ENCODE measurements at regions not wholly inside any gene's neighbourhood (a gene's known extent, or its start where the extent isn't known, plus 50 kb on each side); places are given as distances from the start of the nearest gene placed in this dataset.
"Not testable (repeated sequence)": the region's sequence is repeated elsewhere in the genome, so short reads cannot be mapped to it uniquely, and the experiment has no call there.

DNA sequence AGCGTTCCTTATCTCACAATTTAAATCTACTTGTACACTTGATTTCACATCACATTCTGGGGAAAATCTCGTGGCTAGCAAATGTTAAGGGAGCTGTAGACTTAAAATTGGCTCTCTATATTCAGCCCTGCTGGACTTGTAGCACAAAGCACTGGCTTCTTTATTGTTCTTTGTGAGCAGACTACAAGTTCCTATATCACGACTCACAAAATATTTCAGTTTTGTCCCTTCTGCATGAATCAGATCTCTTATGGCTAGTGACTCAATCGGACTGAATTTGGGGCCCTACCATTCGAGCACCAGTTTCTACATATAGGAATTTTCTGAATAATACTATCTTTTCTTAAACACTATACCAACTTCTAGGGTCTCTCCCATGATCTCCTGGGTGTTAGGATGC lies 390.1 kb downstream of the ADAM29 start:
- no peak for DNase-seq
- no peaks in the 10 kb centered on the region for H3K4me1 ChIP-seq (ENCODE audit: control insufficient read depth, insufficient read depth, low read length)
- H3K27ac ChIP-seq (ENCODE audit: low read length), result no peak overlapping the region
- H3K9me3 ChIP-seq (replicated peaks; ENCODE audit: control insufficient read depth, low read depth, low read length), result no peaks in the 10 kb centered on the region
- WGBS (ENCODE audit: insufficient coverage), result 80% methylated on average over 1 of the region's 5 CpGs
- H3K36me3 ChIP-seq (ENCODE audit: control insufficient read depth, insufficient read depth, low read length), result no peaks in the 10 kb centered on the region
- no peak overlapping the region for H3K4me3 ChIP-seq (ENCODE audit: low read length)
- no peaks in the 10 kb centered on the region for H3K27me3 ChIP-seq (ENCODE audit: control insufficient read depth, insufficient read depth, low read length)

DNA sequence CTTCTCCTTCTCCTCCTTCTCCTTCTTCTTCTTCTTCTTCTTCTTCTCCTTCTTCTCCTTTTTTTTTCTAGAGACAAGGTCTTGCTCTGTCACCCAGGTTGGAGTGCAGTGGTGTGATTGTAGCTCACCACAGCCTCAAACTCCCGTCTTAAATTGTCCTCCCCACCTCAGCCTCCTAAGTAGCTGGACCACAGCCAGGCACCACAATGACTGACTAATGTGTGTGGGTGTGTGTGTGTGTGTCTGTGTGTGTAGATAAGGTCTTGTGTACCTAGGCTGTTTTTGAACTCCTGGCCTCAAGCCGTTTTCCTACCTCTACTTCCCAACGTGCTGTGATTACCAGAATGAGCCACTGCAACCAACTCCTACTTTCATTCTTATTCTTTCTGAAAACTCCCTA lies 390.9 kb downstream of the ADAM29 start:
- H3K27me3 ChIP-seq (ENCODE audit: control insufficient read depth, insufficient read depth, low read length), result no peaks in the 10 kb centered on the region
- no peak overlapping the region for H3K27ac ChIP-seq (ENCODE audit: low read length)
- no peaks in the 10 kb centered on the region for H3K36me3 ChIP-seq (ENCODE audit: control insufficient read depth, insufficient read depth, low read length)
- DNase-seq, result no peak
- WGBS (ENCODE audit: insufficient coverage), result no CpG with 5 or more reads among the region's 3 CpGs
- no peaks in the 10 kb centered on the region for H3K9me3 ChIP-seq (replicated peaks; ENCODE audit: control insufficient read depth, low read depth, low read length)
- no peak overlapping the region for H3K4me3 ChIP-seq (ENCODE audit: low read length)
- H3K4me1 ChIP-seq (ENCODE audit: control insufficient read depth, insufficient read depth, low read length), result no peaks in the 10 kb centered on the region

DNA sequence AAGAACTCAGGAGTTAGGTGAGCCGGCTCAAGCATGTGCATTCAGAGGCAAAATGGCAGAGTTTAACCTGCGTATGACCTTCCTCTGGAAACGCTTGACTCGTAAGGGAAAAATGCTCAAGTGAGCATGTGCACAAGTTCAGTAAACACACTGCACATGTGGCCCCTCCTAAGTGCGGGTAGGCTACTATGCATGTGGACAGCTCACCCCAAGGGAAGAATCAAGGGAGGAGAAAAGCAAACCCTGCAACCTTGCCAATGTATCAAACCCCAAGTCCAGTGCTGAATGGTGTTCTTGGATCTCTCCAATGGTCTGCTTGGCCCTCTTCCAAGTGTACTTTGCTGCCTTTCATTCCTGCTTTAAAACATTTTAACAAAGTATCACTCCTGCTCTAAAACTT lies 407.1 kb downstream of the ADAM29 start:
- WGBS (ENCODE audit: insufficient coverage), result 40% methylated on average over 5 of the region's 5 CpGs
- Histone ChIP-seq H3K27me3 (ENCODE audit: control insufficient read depth, insufficient read depth, low read length) (no peaks in the 10 kb centered on the region), H3K4me3 (ENCODE audit: low read length) (no peak overlapping the region), H3K27ac (ENCODE audit: low read length) (no peak overlapping the region), H3K4me1 (ENCODE audit: control insufficient read depth, insufficient read depth, low read length) (peaks cover 2% of the 10 kb centered on the region), H3K36me3 (ENCODE audit: control insufficient read depth, insufficient read depth, low read length) (no peaks in the 10 kb centered on the region), H3K9me3 (replicated peaks; ENCODE audit: control insufficient read depth, low read depth, low read length) (peaks cover 2% of the 10 kb centered on the region)
- DNase-seq, result peak; percentile 71

DNA sequence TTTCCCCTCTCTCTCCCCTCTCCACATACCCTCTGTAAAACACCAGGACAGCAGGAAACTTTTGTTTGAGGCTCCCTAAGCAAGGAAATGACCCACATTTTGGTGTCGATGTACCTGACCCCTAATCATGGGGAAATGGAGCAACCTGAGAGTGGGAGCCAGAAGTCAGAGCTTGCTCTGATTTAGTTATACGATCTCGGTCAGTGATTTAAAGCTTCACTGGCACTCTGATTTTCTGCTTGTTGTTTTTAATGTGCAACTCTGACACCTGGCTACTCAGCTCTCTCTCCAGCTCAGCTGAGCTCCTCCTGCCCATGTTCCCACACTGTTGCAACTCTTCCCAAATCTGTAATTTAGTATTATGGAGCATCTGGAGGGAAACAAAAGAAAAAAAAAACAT lies 408.6 kb downstream of the ADAM29 start:
- H3K36me3 ChIP-seq (ENCODE audit: control insufficient read depth, insufficient read depth, low read length), result no peaks in the 10 kb centered on the region
- H3K4me3 ChIP-seq (ENCODE audit: low read length), result no peak overlapping the region
- peaks cover 2% of the 10 kb centered on the region for H3K9me3 ChIP-seq (replicated peaks; ENCODE audit: control insufficient read depth, low read depth, low read length)
- WGBS (ENCODE audit: insufficient coverage), result 0% methylated on average over 1 of the region's 3 CpGs
- DNase-seq, result peak; percentile 34
- no peaks in the 10 kb centered on the region for H3K27me3 ChIP-seq (ENCODE audit: control insufficient read depth, insufficient read depth, low read length)
- peaks cover 2% of the 10 kb centered on the region for H3K4me1 ChIP-seq (ENCODE audit: control insufficient read depth, insufficient read depth, low read length)
- no peak overlapping the region for H3K27ac ChIP-seq (ENCODE audit: low read length)

DNA sequence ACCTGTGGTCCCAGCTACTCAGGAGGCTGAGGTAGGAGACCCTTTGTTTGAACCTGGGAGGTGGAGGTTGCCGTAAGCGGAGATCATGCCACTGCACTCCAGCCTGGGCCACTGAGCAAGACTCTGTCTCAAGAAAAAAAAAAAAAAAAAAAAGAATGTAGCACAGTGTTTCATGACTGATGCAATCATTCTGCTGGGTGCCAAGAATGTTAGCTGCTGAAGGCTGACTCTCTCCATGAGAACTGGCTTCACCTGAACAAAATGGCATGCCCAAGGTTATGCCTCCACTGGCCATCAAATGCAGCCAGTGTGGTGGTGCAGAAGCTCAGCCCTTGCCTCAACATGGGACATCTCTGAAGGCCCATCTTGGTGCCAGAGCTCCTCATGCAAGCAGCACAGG lies 412.1 kb downstream of the ADAM29 start:
- peaks cover 2% of the 10 kb centered on the region for H3K9me3 ChIP-seq (replicated peaks; ENCODE audit: control insufficient read depth, low read depth, low read length)
- H3K36me3 ChIP-seq (ENCODE audit: control insufficient read depth, insufficient read depth, low read length), result no peaks in the 10 kb centered on the region
- H3K4me1 ChIP-seq (ENCODE audit: control insufficient read depth, insufficient read depth, low read length), result no peaks in the 10 kb centered on the region
- no peak for DNase-seq
- no peaks in the 10 kb centered on the region for H3K27me3 ChIP-seq (ENCODE audit: control insufficient read depth, insufficient read depth, low read length)
- H3K4me3 ChIP-seq (ENCODE audit: low read length), result no peak overlapping the region
- WGBS (ENCODE audit: insufficient coverage), result 100% methylated on average over 2 of the region's 2 CpGs
- H3K27ac ChIP-seq (ENCODE audit: low read length), result no peak overlapping the region

DNA sequence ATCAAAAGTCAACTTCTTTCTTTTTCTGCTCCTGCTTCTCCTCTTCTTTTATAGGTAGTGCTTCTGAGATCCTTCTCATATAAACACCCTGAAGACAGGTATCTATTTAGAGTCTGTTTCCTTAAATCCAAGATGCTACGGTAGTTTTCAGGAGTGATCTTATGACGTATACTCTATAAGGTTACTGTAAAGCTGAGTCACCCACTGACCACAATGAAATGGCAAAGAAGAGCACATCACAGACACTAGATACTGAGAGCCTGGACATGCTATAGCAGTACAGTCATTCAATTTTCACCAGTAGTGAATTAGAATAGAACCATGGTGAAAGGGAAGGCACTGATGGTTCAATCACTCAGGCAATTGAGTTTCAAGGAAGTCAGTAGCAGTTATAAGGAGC lies 412.5 kb downstream of the ADAM29 start:
- no peak overlapping the region for H3K4me3 ChIP-seq (ENCODE audit: low read length)
- no peaks in the 10 kb centered on the region for H3K27me3 ChIP-seq (ENCODE audit: control insufficient read depth, insufficient read depth, low read length)
- H3K4me1 ChIP-seq (ENCODE audit: control insufficient read depth, insufficient read depth, low read length), result no peaks in the 10 kb centered on the region
- no peaks in the 10 kb centered on the region for H3K9me3 ChIP-seq (replicated peaks; ENCODE audit: control insufficient read depth, low read depth, low read length)
- no peaks in the 10 kb centered on the region for H3K36me3 ChIP-seq (ENCODE audit: control insufficient read depth, insufficient read depth, low read length)
- WGBS (ENCODE audit: insufficient coverage), result no CpG with 5 or more reads among the region's 2 CpGs
- DNase-seq, result no peak
- H3K27ac ChIP-seq (ENCODE audit: low read length), result no peak overlapping the region

DNA sequence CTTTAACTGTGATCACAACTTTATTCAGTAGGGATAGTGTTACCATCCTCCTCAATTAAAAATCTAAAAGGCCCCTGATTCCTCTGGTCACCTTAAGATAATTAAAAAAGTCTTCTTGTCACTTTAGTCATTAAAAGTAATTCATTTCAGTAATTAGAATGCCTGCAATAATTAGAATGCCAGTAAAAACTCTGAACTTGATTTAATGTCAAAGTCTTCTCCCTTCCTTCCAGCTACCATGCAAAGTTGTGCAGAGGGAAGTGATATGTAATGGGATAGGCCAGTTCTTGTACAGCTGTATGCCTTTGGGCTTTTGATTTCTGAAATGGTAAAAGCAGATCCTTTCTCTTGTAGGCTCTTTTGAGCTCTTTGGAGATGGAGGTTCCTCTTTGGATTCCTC lies 417.2 kb downstream of the ADAM29 start:
- Histone ChIP-seq H3K27me3 (ENCODE audit: control insufficient read depth, insufficient read depth, low read length) (no peaks in the 10 kb centered on the region), H3K4me1 (ENCODE audit: control insufficient read depth, insufficient read depth, low read length) (no peaks in the 10 kb centered on the region), H3K9me3 (replicated peaks; ENCODE audit: control insufficient read depth, low read depth, low read length) (no peaks in the 10 kb centered on the region), H3K4me3 (ENCODE audit: low read length) (no peak overlapping the region), H3K27ac (ENCODE audit: low read length) (no peak overlapping the region), H3K36me3 (ENCODE audit: control insufficient read depth, insufficient read depth, low read length) (no peaks in the 10 kb centered on the region)
- no peak for DNase-seq

DNA sequence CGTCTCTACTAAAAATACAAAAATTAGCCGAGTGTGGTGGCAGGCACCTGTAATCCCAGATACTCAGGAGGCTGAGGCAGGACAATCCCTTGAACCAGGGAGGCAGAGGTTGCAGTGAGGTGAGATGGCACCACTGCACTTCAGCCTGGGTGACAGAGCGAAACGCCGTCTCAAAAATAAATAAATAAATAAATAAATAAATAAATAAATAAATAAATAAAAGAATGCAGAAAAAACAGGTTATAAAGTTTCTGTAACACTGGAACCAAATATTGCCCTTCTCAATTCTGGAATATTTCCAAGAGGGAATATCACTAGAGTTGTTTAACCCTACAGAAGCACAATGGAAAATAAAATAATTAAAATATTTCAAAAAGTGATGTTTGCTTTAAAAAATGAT lies 418.4 kb downstream of the ADAM29 start:
- H3K36me3 ChIP-seq (ENCODE audit: control insufficient read depth, insufficient read depth, low read length); H3K4me1 ChIP-seq (ENCODE audit: control insufficient read depth, insufficient read depth, low read length); H3K27ac ChIP-seq (ENCODE audit: low read length); H3K9me3 ChIP-seq (replicated peaks; ENCODE audit: control insufficient read depth, low read depth, low read length); H3K27me3 ChIP-seq (ENCODE audit: control insufficient read depth, insufficient read depth, low read length); H3K4me3 ChIP-seq (ENCODE audit: low read length); DNase-seq: not testable (repeated sequence)
- 67% methylated on average over 1 of the region's 5 CpGs for WGBS (ENCODE audit: insufficient coverage)

DNA sequence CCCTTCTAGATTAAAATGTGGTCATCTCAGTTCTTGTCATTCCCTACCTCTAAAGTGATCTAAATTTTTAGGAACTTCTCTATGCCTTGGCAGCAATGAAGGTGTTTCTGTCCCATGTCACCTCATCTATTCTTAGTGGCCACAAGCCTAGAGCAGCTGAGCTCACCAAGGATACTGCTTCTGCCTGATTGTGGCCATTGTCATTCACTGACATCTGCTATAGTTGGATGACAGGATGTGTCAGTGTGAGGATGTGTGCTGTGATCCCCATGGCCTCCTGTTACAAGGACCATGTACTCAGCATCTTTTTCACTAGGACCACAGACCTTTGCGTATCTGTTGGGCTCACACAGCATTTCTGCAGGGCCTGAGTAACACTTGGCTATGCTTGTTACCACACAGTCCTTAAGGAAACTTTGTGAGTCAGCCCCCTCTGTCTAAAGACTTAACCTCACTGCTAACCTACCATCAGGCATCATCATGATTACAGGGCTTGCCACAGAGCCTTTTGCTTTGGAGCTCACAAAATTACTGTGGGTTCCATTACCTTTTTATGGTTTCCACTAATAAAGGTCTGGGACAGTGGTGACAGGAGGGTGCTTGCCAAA lies 421.0 kb downstream of the ADAM29 start:
- Histone ChIP-seq H3K36me3 (ENCODE audit: control insufficient read depth, insufficient read depth, low read length) (no peaks in the 10 kb centered on the region), H3K27me3 (ENCODE audit: control insufficient read depth, insufficient read depth, low read length) (no peaks in the 10 kb centered on the region), H3K9me3 (replicated peaks; ENCODE audit: control insufficient read depth, low read depth, low read length) (peaks cover 4% of the 10 kb centered on the region), H3K4me3 (ENCODE audit: low read length) (no peak overlapping the region), H3K4me1 (ENCODE audit: control insufficient read depth, insufficient read depth, low read length) (no peaks in the 10 kb centered on the region), H3K27ac (ENCODE audit: low read length) (no peak overlapping the region)
- DNase-seq, result no peak
- WGBS (ENCODE audit: insufficient coverage), result 71% methylated on average over 1 of the region's 1 CpG

DNA sequence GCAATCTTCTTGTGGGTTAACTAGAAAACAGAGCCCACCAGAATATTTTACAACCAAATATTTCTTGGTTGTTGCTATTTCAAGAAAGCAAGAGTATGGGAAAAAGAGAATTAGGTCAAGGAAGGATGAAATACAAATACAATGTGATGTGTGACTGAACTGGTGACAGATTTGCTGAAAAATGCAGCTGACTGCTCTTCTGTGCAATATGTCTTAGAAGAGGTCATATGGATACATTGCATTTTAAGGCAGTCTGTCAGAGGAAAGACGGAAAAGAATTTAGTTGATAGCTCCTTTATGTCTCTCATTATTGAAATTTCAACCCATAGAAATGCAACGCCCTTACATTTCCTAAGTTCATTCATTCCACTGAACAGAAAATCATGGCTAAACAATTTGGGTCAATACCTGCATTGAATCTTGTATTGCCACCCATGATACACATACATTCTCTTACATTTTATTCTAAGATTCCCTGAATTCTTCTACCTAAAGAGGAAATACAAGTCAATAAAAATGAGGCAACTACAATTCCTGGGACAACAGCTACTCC lies 423.1 kb downstream of the ADAM29 start:
- no peak for DNase-seq
- Histone ChIP-seq H3K4me3 (ENCODE audit: low read length) (no peak overlapping the region), H3K9me3 (replicated peaks; ENCODE audit: control insufficient read depth, low read depth, low read length) (peaks cover 7% of the 10 kb centered on the region), H3K4me1 (ENCODE audit: control insufficient read depth, insufficient read depth, low read length) (no peaks in the 10 kb centered on the region), H3K27ac (ENCODE audit: low read length) (no peak overlapping the region), H3K36me3 (ENCODE audit: control insufficient read depth, insufficient read depth, low read length) (no peaks in the 10 kb centered on the region), H3K27me3 (ENCODE audit: control insufficient read depth, insufficient read depth, low read length) (no peaks in the 10 kb centered on the region)
- WGBS (ENCODE audit: insufficient coverage), result 100% methylated on average over 1 of the region's 2 CpGs

DNA sequence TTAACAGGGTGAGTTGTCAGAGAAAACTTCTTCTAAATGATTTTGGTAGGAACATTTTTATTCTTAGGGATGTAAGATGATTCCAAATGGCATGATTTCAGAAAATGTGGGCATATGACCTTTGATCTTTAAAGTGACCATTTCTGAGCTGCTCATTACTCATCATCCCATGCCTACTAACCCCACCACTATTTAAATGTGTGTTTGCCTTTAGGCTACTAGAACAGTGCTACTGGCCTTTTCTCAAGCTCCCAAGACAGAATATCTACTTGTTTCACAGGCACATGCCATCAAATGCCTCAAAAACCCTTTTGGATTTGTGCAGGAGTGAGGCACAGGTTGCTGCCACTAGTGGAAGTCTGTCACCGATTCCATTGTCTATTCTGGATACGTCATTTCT lies 428.2 kb downstream of the ADAM29 start:
- H3K36me3 ChIP-seq (ENCODE audit: control insufficient read depth, insufficient read depth, low read length), result no peaks in the 10 kb centered on the region

More for the DNA sequence above, 428.2 kb downstream of the ADAM29 start:
- Histone ChIP-seq H3K27ac (ENCODE audit: low read length) (no peak overlapping the region), H3K4me3 (ENCODE audit: low read length) (no peak overlapping the region), H3K27me3 (ENCODE audit: control insufficient read depth, insufficient read depth, low read length) (no peaks in the 10 kb centered on the region), H3K4me1 (ENCODE audit: control insufficient read depth, insufficient read depth, low read length) (no peaks in the 10 kb centered on the region), H3K9me3 (replicated peaks; ENCODE audit: control insufficient read depth, low read depth, low read length) (peaks cover 7% of the 10 kb centered on the region)
- DNase-seq, result no peak
- WGBS (ENCODE audit: insufficient coverage), result no CpG with 5 or more reads among the region's 2 CpGs

Measured in muscle of leg (tissue), 3 donors.